PC-9 (cell line): ENCODE measurements at regions not wholly inside any gene's neighbourhood (a gene's known extent, or its start where the extent isn't known, plus 50 kb on each side); places are given as distances from the start of the nearest gene placed in this dataset.

ENCODE experiments used
- BruUV-seq: library from RNA; stranded (reverse); fragments of 400-500 nt; replicated peaks from 2 replicates; lab custom pipeline; 2021; lab: Mats Ljungman, UMichigan
- CTCF ChIA-PET: fragments of 300-600 bp; sonication (Branson Sonifier 250); formaldehyde crosslinking; loops from one replicate; lab custom pipeline; 2022; ENCODE audit warnings: antibody characterized with exemption; lab: Charles Lee
- POLR2A ChIA-PET: fragments of 300-600 bp; sonication (Branson Sonifier 250); formaldehyde crosslinking; loops from one replicate; lab custom pipeline; 2022; ENCODE audit warnings: antibody characterized with exemption; ENCODE audit not compliant: unreplicated experiment; lab: Charles Lee
- DNase-seq, 2 experiments: peaks; one replicate each; pipeline versions ENCODE4 v3.0.0 to v3.0.0-alpha.2; 2015 to 2022; ENCODE audit warnings: mixed read lengths in 1 of 2
- H2AFZ ChIP-seq: fragments of 200-600 bp; sonication (generic); 2 replicates; pipeline ENCODE4 v1.8.1; 2017; ENCODE audit warnings: antibody characterized with exemption
- H3F3A ChIP-seq: fragments of 200-600 bp; sonication (generic); 2 replicates; pipeline ENCODE4 v1.8.1; 2017; ENCODE audit warnings: antibody characterized with exemption, mild to moderate bottlenecking, low read depth; ENCODE audit not compliant: insufficient read depth
- H3K27ac ChIP-seq: fragments of 200-600 bp; sonication (generic); 2 replicates; pipeline ENCODE4 v1.6.1; 2016; ENCODE audit warnings: mixed run types
- H3K27me3 ChIP-seq: fragments of 200-600 bp; sonication (generic); 2 replicates; pipeline ENCODE4 v1.6.1; 2016; ENCODE audit warnings: low read depth, mixed run types; ENCODE audit not compliant: insufficient read depth
- H3K36me3 ChIP-seq: fragments of 200-600 bp; sonication (generic); 2 replicates; pipeline ENCODE4 v1.6.1; 2016; ENCODE audit warnings: low read depth, mixed run types
- H3K4me1 ChIP-seq: fragments of 200-600 bp; sonication (generic); replicated peaks from 2 replicates; pipeline ENCODE4 v1.6.1; 2016; ENCODE audit warnings: mixed run types; ENCODE audit not compliant: insufficient read depth
- H3K4me2 ChIP-seq: fragments of 200-600 bp; sonication (generic); 2 replicates; pipeline ENCODE4 v1.6.1; 2017; ENCODE audit warnings: mixed run types
- H3K4me3 ChIP-seq: fragments of 200-600 bp; sonication (generic); 2 replicates; pipeline ENCODE4 v1.6.1; 2016; ENCODE audit warnings: mixed run types
- H3K79me2 ChIP-seq: fragments of 200-600 bp; sonication (generic); 2 replicates; pipeline ENCODE4 v1.6.1; 2017; ENCODE audit warnings: low read depth, mixed run types
- H3K9me2 ChIP-seq: fragments of 200-600 bp; sonication (generic); 2 replicates; pipeline ENCODE4 v1.8.1; 2017; ENCODE audit warnings: mild to moderate bottlenecking; ENCODE audit not compliant: insufficient read depth
- H3K9me3 ChIP-seq: fragments of 200-600 bp; sonication (generic); 2 replicates; pipeline ENCODE4 v1.8.1; 2016; ENCODE audit warnings: low read depth; ENCODE audit not compliant: insufficient read depth
- H4K20me1 ChIP-seq: fragments of 200-600 bp; sonication (generic); 2 replicates; pipeline ENCODE4 v1.8.1; 2017; ENCODE audit not compliant: insufficient read depth
- CTCF ChIP-seq: fragments of 200-600 bp; sonication (generic); conservative IDR thresholded peaks from 2 replicates; pipeline ENCODE4 v1.6.1; 2017; ENCODE audit warnings: mixed run types, antibody characterized with exemption, mild to moderate bottlenecking, moderate library complexity
- EZH2 ChIP-seq: fragments of 200-600 bp; sonication (generic); IDR thresholded peaks from 2 replicates; pipeline ENCODE4 v1.8.0; 2017; ENCODE audit warnings: antibody characterized with exemption, low read depth
- intact Hi-C: fragments of 100-400 bp; cut with micrococcal nuclease; formaldehyde crosslinking; loops from one replicate; pipeline ENCODE4 v1.10.0; 2022; ENCODE audit not compliant: unreplicated experiment

GRCh38 chr16:31709181-31709580 lies 164.4 kb upstream of the ZNF267 start:
- no peak overlapping the region for H3K27ac ChIP-seq
- peaks cover 2% of the 10 kb centered on the region for H3K79me2 ChIP-seq
- intact Hi-C loops: no loop called here
- peaks cover 6% of the 10 kb centered on the region for H3K4me1 ChIP-seq
- BruUV-seq: no TSS peak
- CTCF ChIA-PET: no interaction called here
- no peaks in the 10 kb centered on the region for H3K9me2 ChIP-seq
- H2AFZ ChIP-seq: no peak overlapping the region
- no peak overlapping the region for H3K4me2 ChIP-seq
- no peaks in the 10 kb centered on the region for H3K36me3 ChIP-seq
- DNase-seq: no peak
- no peaks in the 10 kb centered on the region for H3K9me3 ChIP-seq
- 0 out of 2 replicates have a peak, but pooled peaks cover 1% of the 10 kb centered on the region for H4K20me1 ChIP-seq
- POLR2A ChIA-PET: no interaction called here
- peaks cover 13% of the 10 kb centered on the region for H3F3A ChIP-seq
- H3K27me3 ChIP-seq: no peaks in the 10 kb centered on the region
- H3K4me3 ChIP-seq: no peak overlapping the region
- TF ChIP-seq CTCF (no peak), EZH2 (no peak)

- Histone ChIP-seq H2AFZ (no peak overlapping the region), H3K4me1 (peaks cover 16% of the 10 kb centered on the region), H3K27ac (no peak overlapping the region), H3K9me2 (no peaks in the 10 kb centered on the region), H3F3A (peaks cover 13% of the 10 kb centered on the region), H3K36me3 (no peaks in the 10 kb centered on the region), H3K4me3 (no peak overlapping the region), H4K20me1 (no peaks in the 10 kb centered on the region), H3K27me3 (no peaks in the 10 kb centered on the region), H3K79me2 (peaks cover 12% of the 10 kb centered on the region), H3K9me3 (no peaks in the 10 kb centered on the region), H3K4me2 (no peak overlapping the region)
- ChIA-PET POLR2A (interaction anchor here (0.7 kb wide), 1 partner anchor 91 kb away, joined by 3 read pairs; no protein-coding TSS in a partner anchor), CTCF (no interaction called here)
- intact Hi-C loops: loop anchor here (5.0 to 10.0 kb wide), 3 partner anchors 165 to 233 kb away; partner anchors contain the start of genes RUSF1 and ZNF267
- TF ChIP-seq EZH2: no peak
- no TSS peak for BruUV-seq
- DNase-seq: no peak
Observed at GRCh38 chr16:31710134-31710533, 163.5 kb upstream of the ZNF267 start.

GRCh38 chr16:31710880-31711279 lies 162.7 kb upstream of the ZNF267 start:
- Histone ChIP-seq H3K9me3 (no peaks in the 10 kb centered on the region), H3K27ac (no peak overlapping the region), H3F3A (peaks cover 13% of the 10 kb centered on the region), H3K36me3 (no peaks in the 10 kb centered on the region), H3K79me2 (peaks cover 19% of the 10 kb centered on the region), H3K9me2 (no peaks in the 10 kb centered on the region), H2AFZ (no peak overlapping the region), H4K20me1 (no peaks in the 10 kb centered on the region), H3K27me3 (no peaks in the 10 kb centered on the region), H3K4me3 (no peak overlapping the region), H3K4me2 (no peak overlapping the region), H3K4me1 (peaks cover 16% of the 10 kb centered on the region)
- TF ChIP-seq EZH2 (no peak), CTCF (no peak)
- CTCF ChIA-PET: no interaction called here
- DNase-seq: no peak
- intact Hi-C loops: loop anchor here (5.0 to 10.0 kb wide), 3 partner anchors 164 to 234 kb away; partner anchors contain the start of genes RUSF1 and ZNF267
- BruUV-seq: no TSS peak
- POLR2A ChIA-PET: no interaction called here
